NCI-H146 (cell line): ENCODE measurements at regions not wholly inside any gene's neighbourhood (a gene's known extent, or its start where the extent isn't known, plus 50 kb on each side); places are given as distances from the start of the nearest gene placed in this dataset.
A peak's percentile ranks its signal among the peaks of the same experiment; 100 is the strongest.
"Not testable (repeated sequence)": the region's sequence is repeated elsewhere in the genome, so short reads cannot be mapped to it uniquely, and the experiment has no call there.

ENCODE experiments used
- DNase-seq: peaks from one replicate; lab custom pipeline; 2025; lab: John Stamatoyannopoulos, UW

DNA sequence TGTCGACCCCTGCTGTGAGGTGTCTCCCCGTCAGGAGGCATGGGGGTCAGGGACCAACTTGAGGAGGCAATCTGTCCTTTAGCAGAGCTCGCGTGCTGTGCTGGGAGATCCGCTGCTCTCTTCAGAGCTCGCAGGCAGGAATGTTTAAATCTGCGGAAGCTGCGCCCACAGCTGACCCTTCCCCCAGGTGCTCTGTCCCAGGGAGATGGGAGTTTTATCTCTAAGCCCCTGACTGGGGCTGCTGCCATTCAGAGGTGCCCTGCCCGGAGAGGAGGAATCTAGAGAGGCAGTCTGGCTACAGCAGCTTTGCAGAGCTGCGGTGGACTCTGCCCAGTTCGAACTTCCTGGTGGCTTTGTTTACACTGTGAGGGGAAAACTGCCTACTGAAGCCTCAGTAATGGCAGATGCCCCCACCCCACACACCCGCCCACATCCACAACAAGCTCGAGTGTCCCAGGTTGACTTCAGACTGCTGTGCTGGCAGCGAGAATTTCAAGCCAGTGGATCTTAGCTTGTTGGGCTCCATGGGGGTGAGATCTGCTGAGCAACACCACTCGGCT lies 133.1 kb downstream of the CENPC start:
- not testable (repeated sequence) for DNase-seq

DNA sequence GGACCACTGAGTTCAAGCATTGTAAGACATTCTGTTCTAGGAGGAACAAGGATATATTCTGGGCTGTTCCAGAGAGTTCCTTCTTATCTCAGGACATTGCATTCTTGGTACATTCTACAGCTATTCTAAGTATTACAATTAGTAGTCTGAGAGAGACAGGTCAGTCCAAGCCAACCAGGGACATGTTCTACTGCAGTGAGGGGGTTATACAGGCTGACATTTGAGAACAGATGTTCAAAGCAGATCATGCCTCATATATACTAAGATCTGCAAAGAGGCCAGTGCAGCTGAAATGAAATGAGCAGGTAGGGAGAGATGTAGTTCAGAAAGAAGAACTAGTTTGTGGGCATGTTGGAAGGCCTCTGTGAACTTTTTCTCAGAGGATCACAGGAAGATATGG lies 142.0 kb downstream of the CENPC start:
- no peak for DNase-seq

DNA sequence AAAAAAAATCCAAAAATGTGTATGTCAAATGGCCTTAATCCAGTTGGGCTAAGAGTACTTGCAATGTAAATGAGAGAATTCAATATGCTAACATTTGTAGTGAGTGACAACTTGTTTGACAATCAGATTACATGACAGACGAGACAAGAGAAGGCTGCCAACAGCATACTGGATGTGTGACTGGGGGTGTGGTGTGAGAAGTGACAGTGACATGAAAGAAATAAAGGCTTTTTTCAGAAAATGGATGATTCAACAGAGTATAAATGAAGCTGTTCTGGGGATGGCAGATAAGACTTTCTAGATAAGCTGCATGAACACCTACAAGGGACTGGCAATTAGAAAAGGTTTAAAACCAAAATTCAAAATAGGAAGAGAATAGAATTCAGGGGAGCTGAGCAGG lies 143.4 kb downstream of the CENPC start:
- DNase-seq, result no peak

DNA sequence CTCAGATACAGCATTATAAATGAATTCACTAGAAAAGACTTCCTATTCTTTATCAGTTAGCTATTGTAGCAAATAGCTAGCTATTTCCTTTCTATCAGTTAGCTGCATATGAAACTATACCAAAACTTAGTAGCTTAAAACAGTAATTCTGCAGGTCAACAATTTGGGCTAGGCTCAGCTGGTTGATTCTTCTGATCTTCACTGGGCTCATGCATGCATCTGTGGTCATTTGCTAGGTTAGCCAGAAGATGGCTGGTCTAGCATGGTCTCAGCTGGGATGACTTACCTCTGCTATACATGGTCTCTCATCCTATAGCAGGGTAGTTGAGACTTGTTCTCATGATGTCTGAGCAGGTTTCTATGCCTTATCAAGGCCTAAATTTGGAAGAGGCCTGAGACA lies 147.4 kb downstream of the CENPC start:
- no peak for DNase-seq

DNA sequence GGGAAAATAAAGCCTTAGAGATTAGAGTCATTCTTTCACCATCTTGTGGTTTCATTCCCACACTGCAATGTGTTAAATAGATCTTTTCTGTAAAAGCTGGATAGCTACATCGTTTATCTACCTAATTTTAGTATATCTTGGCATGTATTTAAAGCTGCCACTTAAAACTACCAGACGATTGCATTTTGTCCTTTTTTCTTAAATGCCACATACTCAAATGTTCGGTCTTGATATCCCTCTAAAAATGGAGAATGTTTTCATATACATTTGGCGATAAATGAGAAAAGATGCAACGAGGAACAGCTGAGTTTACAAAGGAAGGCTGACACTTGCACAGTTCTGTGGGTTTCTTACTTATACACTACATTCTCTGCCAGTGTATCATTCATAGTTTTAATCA lies 148.3 kb downstream of the CENPC start:
- DNase-seq, result no peak

GRCh38 chr4:67396008-67396407 lies 149.3 kb downstream of the CENPC start:
- no peak for DNase-seq

DNA sequence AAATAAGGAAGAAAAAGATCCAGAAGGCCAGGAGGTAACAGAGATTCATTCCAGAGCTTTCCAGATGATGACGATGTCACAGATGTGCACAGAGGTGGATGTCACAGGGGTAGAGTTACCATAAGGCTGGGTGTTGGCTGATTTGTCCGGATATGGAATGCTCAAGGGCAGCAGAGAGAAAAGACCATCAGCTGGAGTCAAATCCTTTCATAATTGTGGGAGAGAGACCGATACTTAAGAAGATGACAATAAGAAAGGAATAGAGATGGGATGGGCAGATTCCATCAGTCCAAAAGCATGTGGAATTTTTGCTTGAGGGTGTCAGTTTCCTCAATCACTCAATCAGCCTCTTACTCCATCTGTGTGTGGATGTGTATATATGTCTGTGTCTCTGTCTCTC lies 150.4 kb downstream of the CENPC start:
- no peak for DNase-seq

DNA sequence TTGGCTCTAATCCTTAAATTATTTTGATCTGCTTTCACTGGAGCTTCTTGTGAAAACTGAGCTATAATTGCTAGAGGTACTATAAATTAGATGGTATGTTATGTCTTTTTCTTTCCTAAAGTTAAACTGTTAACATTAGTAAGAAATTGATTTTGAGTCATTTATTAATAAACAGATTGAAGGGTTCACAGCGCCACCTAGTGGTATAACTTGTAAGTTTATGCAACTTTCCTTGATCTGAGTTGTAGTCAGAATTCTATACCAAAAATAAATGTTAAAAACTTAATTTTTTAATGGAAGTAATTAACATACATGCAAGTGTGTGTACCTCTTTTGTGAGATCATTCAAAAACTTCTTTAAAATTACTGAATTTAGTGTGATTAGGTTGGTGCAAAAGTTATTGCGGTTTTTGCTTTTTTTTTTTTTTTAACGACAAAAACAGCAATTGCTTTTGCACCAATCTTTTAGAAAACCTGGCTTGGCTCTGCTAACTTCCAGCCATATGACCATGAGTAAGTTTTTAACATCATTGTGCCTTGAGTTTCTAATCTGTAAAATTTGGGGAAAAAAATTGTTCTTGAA lies 151.5 kb downstream of the CENPC start:
- DNase-seq, result peak; percentile 36

GRCh38 chr4:67393007-67393406 lies 152.3 kb downstream of the CENPC start:
- no peak for DNase-seq

GRCh38 chr4:67381406-67381804 lies 163.9 kb downstream of the CENPC start:
- not testable (repeated sequence) for DNase-seq

DNA sequence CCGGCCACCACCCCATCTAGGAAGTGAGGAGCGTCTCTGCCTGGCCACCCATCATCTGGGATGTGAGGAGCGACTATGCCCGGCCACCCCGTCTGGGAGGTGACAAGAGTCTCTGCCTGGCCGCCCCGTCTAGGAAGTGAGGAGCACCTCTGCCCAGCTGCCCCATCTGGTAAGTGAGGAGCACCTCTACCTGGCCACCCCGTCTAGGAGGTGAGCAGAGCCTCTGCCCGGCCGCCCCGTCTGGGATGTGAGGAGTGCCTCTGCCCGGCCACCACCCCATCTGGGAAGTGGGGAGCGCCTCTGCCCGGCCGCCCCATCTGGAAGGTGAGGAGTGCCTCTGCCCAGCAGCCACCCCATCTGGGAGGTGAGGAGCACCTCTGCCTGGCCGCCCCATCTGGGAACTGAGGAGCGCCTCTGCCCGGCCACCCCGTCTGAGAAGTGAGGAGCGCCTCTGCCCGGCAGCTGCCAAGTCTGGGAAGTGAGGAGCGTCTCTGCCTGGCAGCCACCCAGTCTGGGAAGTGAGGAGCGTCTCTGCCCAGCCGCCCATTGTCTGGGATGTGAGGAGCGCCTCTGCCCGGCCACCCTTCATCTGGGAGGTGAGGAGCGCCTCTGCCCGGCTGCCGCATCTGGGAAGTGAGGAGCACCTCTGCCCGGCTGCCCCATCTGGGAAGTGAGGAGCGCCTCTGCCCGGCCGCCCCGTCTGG lies 164.4 kb downstream of the CENPC start:
- DNase-seq, result not testable (repeated sequence)

DNA sequence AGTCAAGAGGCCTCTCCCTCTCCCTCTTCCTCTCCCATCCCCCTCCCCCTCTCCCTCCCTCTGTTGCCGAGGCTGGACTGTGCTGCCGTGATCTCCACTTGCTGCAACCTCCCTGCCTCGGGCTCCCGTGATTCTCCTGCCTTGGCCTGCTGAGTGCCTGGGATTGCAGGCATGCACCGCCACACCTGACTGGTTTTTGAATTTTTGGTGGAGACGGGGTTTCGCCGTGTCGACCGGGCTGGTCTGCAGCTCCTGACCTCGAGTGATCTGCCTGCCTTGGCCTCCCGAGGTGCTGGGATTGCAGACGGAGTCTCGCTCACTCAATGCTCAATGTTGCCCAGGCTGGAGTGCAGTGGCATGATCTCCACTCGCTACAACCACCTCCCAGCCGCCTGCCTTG lies 165.1 kb downstream of the CENPC start:
- DNase-seq, result no peak

DNA sequence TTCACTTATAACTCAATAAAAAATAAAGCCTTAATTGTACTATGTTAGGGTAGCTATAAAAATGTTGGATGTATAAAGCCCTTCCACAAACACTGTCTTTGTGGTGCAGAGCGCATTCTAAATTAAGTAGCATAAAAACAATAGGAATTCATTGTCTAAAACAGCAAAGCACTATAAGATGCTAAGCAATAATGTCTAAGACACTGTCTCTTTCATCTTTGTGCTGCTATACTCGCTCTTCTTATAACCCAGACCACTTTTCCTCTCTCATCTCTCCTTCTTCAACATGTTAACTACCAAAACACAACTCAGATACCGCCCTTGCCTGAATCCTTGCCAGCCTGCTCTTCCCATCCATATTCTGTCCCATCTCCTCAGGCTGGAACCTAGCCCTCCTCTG lies 170.0 kb downstream of the CENPC start:
- no peak for DNase-seq

GRCh38 chr4:67371615-67372014 lies 173.7 kb downstream of the CENPC start:
- DNase-seq, result no peak

DNA sequence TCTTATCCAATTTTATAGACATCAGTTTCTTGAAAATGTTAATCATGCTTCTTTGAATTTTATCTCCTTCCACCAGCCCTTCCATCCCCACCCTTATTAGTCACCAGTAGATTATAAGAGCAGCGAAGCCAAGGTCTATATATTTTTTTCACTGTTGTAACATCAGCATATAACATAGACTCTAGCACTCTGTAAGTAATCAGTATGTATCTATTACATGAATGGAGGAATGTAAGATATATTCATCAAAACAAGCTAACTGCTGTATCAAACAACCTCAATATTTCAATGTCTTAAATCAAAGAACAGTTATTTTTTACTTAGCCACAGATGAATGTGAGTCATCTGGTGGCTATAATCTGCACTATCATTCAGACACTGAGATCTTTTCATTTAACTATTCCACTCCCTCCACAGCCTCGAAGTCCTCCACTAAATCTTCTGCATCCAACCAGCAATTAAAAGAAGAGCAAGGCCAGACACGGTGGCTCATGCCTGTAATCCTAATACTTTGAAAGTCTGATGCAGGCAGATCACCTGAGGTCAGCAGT lies 178.9 kb downstream of the CENPC start:
- no peak for DNase-seq

- DNase-seq, result no peak
Observed at GRCh38 chr4:67365661-67366245, 179.6 kb downstream of the CENPC start.

DNA sequence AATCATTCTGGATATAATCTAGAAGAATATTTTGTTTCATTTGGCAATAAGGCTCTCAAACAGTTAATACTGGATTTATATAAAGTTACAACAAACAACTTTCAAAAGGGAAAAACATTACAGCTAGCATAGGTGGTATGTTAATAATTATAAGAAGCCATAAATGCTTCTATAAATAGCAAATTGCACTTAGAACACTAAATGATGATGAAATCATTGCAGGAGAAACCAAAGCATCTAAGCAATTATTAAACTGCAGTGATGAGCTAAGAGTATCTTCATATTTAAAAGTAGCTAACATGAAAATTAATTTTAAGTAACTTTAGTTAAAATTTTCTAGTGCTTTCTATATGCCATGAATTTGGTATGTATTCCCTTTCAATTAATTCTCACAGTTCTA lies 189.5 kb downstream of the CENPC start:
- DNase-seq, result no peak

- no peak for DNase-seq
Observed at GRCh38 chr4:67346654-67347053, 198.6 kb downstream of the CENPC start.

DNA sequence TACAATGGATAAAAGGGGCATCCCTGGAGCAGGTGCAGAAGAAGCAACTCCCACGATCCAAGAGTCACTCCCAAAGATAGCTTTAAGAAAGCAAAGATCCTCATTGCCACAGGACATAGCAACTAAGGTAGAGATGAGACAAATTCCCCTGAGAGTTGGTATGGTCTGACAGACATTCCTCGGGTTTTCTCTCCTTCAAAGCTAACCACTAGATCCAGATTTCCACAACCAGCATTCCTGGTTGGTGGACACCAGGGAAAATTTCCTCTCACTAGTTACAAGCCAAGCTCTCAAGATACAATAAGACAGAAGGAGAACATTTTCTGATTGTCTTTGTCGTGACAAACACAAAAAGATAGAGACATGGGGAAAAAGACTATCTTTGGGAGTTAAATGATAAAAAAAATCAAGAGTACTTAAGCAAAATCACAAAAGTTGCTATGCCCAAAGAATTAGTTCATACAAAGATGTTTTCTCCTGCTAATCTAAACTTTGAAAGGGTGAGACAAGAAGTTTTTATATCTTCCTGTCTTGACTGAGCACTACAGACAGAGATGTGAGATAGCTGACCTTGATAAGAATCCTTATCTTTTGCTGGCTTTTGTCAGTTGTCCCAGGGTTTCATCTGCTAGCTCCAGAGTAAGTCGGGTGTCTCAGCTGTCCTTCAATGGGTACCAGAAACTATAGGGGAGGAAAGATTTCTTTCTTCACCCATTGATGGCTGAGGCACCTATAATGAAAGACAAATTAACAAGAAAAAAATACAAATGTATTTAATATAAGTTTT lies 200.5 kb downstream of the CENPC start:
- DNase-seq, result no peak

- no peak for DNase-seq
Observed at GRCh38 chr4:67343199-67343598, 202.1 kb downstream of the CENPC start.

- no peak for DNase-seq
Observed at GRCh38 chr4:67342291-67342690, 203.0 kb downstream of the CENPC start.

GRCh38 chr4:67333664-67334063 lies 211.6 kb downstream of the CENPC start:
- DNase-seq, result no peak
